ENCODE measurements at regions not wholly inside any gene's neighbourhood (a gene's known extent, or its start where the extent isn't known, plus 50 kb on each side); places are given as distances from the start of the nearest gene placed in this dataset.

- Histone ChIP-seq H3K14ac (ENCODE audit: insufficient read length) (no peak overlapping the region), H3K18ac (ENCODE audit: extremely low read depth, low read length) (no peak overlapping the region), H2AFZ (ENCODE audit: low read length) (no peak overlapping the region), H3K27me3 (replicated peaks in 1 of 4; ENCODE audit: control insufficient read depth in 3 of 4, extremely low read depth in 1 of 4, insufficient read depth in 3 of 4, low read length in 3 of 4) (no peaks in the 10 kb centered on the region), H4K5ac (ENCODE audit: insufficient read length, low read depth, low read length) (no peak overlapping the region), H3K36me3 (ENCODE audit: control insufficient read depth in 2 of 4, insufficient read depth in 4 of 4, low read length in 3 of 4) (no peaks in the 10 kb centered on the region), H3K27ac (ENCODE audit: low read depth, low read length) (no peak overlapping the region), H3K4me1 (replicated peaks in 1 of 4; ENCODE audit: control insufficient read depth in 3 of 4, insufficient read depth in 4 of 4, low read length in 3 of 4) (no peaks in the 10 kb centered on the region), H2AK5ac (ENCODE audit: low read depth, low read length) (no peak overlapping the region), H3K79me2 (ENCODE audit: control insufficient read depth in 1 of 2, insufficient read depth in 2 of 2, low read length in 2 of 2) (no peaks in the 10 kb centered on the region), H4K20me1 (replicated peaks in 1 of 2; ENCODE audit: control insufficient read depth in 1 of 2, insufficient read depth in 2 of 2, low read length in 2 of 2) (no peaks in the 10 kb centered on the region), H3K9me3 (ENCODE audit: insufficient read depth in 2 of 2, low read depth in 1 of 2, low read length in 1 of 2) (no peaks in the 10 kb centered on the region), H2BK15ac (ENCODE audit: low read length) (no peak overlapping the region), H2BK20ac (ENCODE audit: low read length) (no peak overlapping the region), H4K8ac (ENCODE audit: extremely low read depth, insufficient read depth, low read length) (no peak overlapping the region), H3K4ac (replicated peaks; ENCODE audit: insufficient read length, low read depth, low read length) (no peak overlapping the region), H2BK120ac (replicated peaks; ENCODE audit: low read depth, low read length) (no peak overlapping the region), H3K23me2 (ENCODE audit: low read depth, low read length) (no peaks in the 10 kb centered on the region; the same call in 1 of the 2 replicates), H3K4me2 (ENCODE audit: insufficient read depth in 1 of 2, low read depth in 2 of 2, low read length in 2 of 2) (no peak overlapping the region), H3K56ac (replicated peaks; ENCODE audit: insufficient read length, low read depth, low read length) (no peak overlapping the region), H2BK12ac (ENCODE audit: low read depth, low read length) (no peak overlapping the region), H3K79me1 (ENCODE audit: low read depth, low read length) (no peaks in the 10 kb centered on the region), H2BK5ac (ENCODE audit: low read depth, low read length) (no peak overlapping the region), H3K4me3 (ENCODE audit: extremely low read depth in 1 of 4, insufficient read depth in 2 of 4, low read depth in 3 of 4, low read length in 4 of 4) (no peak overlapping the region), H3K9ac (replicated peaks in 1 of 4; ENCODE audit: extremely low read depth in 1 of 4, low read depth in 3 of 4, low read length in 3 of 4) (no peak overlapping the region), H4K91ac (replicated peaks; ENCODE audit: insufficient read length, low read length) (no peak overlapping the region), H3K23ac (ENCODE audit: insufficient read length) (no peak overlapping the region)
- FAIRE-seq, result no peak
- no peak for TF ChIP-seq CHD1 (IDR thresholded peaks at IDR 0.05; ENCODE audit: low read depth, low read length)
- no peak for TF ChIP-seq RFX5 (IDR thresholded peaks at IDR 0.05; ENCODE audit: borderline replicate concordance, low read depth, low read length)
- no peak for TF ChIP-seq FOSL1 (IDR thresholded peaks at IDR 0.05; ENCODE audit: insufficient read depth, low read depth, low read length)
- 92% methylated on average over 2 of the region's 2 CpGs; no CpG with 5 or more reads in 1 of the 2 experiments for WGBS, 2 experiments (ENCODE audit: extremely low coverage in 1 of 2, insufficient coverage in 1 of 2, insufficient read length in 1 of 2, insufficient replicate concordance in 2 of 2, low coverage in 1 of 2, low lambda C conversion rate in 2 of 2, missing lambda C conversion rate in 1 of 2)
- no peak for DNase-seq (ENCODE audit: low read depth in 1 of 2, low spot score in 2 of 2)
- CTCF ChIA-PET (ENCODE audit: partially characterized antibody), result no interaction called here
- POLR2A ChIA-PET (ENCODE audit: partially characterized antibody), result no interaction called here
Measured at GRCh38 chr3:95401693-95402092, 1338.8 kb downstream of the NSUN3 start.

All from H1 (cell line).